Fibroblast of villous mesenchyme (primary cell): ENCODE measurements at regions not wholly inside any gene's neighbourhood (a gene's known extent, or its start where the extent isn't known, plus 50 kb on each side); places are given as distances from the start of the nearest gene placed in this dataset.

Experiments used
- DNase-seq: peaks from one replicate; pipeline ENCODE4 v3.0.0-alpha.2; 2010; ENCODE audit warnings: low read depth
- H3K4me3 ChIP-seq: 2 replicates; pipeline ENCODE4 v1.5.1; 2011; ENCODE audit warnings: low read depth, mild to moderate bottlenecking, low read length
- TF ChIP-seq, protein P1 (sequence below): IDR thresholded peaks from 2 replicates; pipeline ENCODE4 v1.5.1; 2012; ENCODE audit warnings: low read depth, mild to moderate bottlenecking, low read length; ENCODE audit not compliant: insufficient read depth

GRCh38 chr7:41754046-41754445 lies 51.2 kb upstream of the INHBA start:
- TF ChIP-seq, protein P1, sequence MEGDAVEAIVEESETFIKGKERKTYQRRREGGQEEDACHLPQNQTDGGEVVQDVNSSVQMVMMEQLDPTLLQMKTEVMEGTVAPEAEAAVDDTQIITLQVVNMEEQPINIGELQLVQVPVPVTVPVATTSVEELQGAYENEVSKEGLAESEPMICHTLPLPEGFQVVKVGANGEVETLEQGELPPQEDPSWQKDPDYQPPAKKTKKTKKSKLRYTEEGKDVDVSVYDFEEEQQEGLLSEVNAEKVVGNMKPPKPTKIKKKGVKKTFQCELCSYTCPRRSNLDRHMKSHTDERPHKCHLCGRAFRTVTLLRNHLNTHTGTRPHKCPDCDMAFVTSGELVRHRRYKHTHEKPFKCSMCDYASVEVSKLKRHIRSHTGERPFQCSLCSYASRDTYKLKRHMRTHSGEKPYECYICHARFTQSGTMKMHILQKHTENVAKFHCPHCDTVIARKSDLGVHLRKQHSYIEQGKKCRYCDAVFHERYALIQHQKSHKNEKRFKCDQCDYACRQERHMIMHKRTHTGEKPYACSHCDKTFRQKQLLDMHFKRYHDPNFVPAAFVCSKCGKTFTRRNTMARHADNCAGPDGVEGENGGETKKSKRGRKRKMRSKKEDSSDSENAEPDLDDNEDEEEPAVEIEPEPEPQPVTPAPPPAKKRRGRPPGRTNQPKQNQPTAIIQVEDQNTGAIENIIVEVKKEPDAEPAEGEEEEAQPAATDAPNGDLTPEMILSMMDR: no peak
- H3K4me3 ChIP-seq: no peak overlapping the region
- no peak for DNase-seq
